Osteoblast (primary cell): ENCODE measurements at regions not wholly inside any gene's neighbourhood (a gene's known extent, or its start where the extent isn't known, plus 50 kb on each side); places are given as distances from the start of the nearest gene placed in this dataset.

Experiments
- DNase-seq: peaks from one replicate; pipeline ENCODE4 v3.0.0; 2011; ENCODE audit warnings: low spot score, mixed read lengths; ENCODE audit not compliant: insufficient read length; ENCODE audit errors: missing footprints
- H2AFZ ChIP-seq: 2 replicates; pipeline ENCODE4 v1.6.0; 2011; ENCODE audit warnings: mild to moderate bottlenecking, low read length
- H3K27ac ChIP-seq: 2 replicates; pipeline ENCODE4 v1.5.1; 2011; ENCODE audit warnings: mild to moderate bottlenecking, low read depth, low read length, moderate library complexity
- H3K27me3 ChIP-seq: 2 replicates; pipeline ENCODE4 v1.6.0; 2012; ENCODE audit warnings: mild to moderate bottlenecking, control low read depth, inconsistent platforms, low read length, moderate library complexity; ENCODE audit not compliant: insufficient read depth
- H3K36me3 ChIP-seq: 2 replicates; pipeline ENCODE4 v1.5.1; 2011; ENCODE audit warnings: mild to moderate bottlenecking, low read length, control low read depth, moderate library complexity; ENCODE audit not compliant: insufficient read depth
- H3K4me1 ChIP-seq: 2 replicates; pipeline ENCODE4 v1.5.1; 2011; ENCODE audit warnings: mild to moderate bottlenecking, low read length, control low read depth, moderate library complexity; ENCODE audit not compliant: insufficient read depth
- H3K4me2 ChIP-seq: 2 replicates; pipeline ENCODE4 v1.6.0; 2011; ENCODE audit warnings: mild to moderate bottlenecking, low read length; ENCODE audit not compliant: insufficient read depth
- H3K4me3 ChIP-seq: fragments of 200-600 bp; sonication (generic); 3 replicates; pipeline ENCODE4 v1.5.1; 2012; ENCODE audit warnings: mild to moderate bottlenecking, low read length, inconsistent platforms; ENCODE audit not compliant: insufficient read depth
- H3K79me2 ChIP-seq: 2 replicates; pipeline ENCODE4 v1.6.0; 2012; ENCODE audit warnings: mild to moderate bottlenecking, low read length, control low read depth, inconsistent platforms; ENCODE audit not compliant: insufficient read depth
- H3K9me3 ChIP-seq: 2 replicates; pipeline ENCODE4 v1.5.1; 2011; ENCODE audit warnings: low read depth, low read length, control low read depth
- H4K20me1 ChIP-seq: 2 replicates; pipeline ENCODE4 v1.6.0; 2012; ENCODE audit warnings: mild to moderate bottlenecking, low read length, control low read depth; ENCODE audit not compliant: insufficient read depth
- TF ChIP-seq, protein P1 (sequence below): IDR thresholded peaks from 2 replicates; pipeline ENCODE4 v1.5.1; 2011; ENCODE audit warnings: mild to moderate bottlenecking, low read depth, low read length, moderate library complexity; ENCODE audit errors: extremely low read depth

GRCh38 chr18:30766053-30766452, 276.5 kb downstream of the DSC3 start:
- Histone ChIP-seq H3K4me2 (no peak overlapping the region), H3K79me2 (no peaks in the 10 kb centered on the region), H3K27ac (no peak overlapping the region), H3K4me3 (no peak overlapping the region), H3K27me3 (no peaks in the 10 kb centered on the region), H3K9me3 (no peaks in the 10 kb centered on the region), H2AFZ (no peak overlapping the region), H3K4me1 (no peaks in the 10 kb centered on the region), H3K36me3 (no peaks in the 10 kb centered on the region), H4K20me1 (no peaks in the 10 kb centered on the region)
- TF ChIP-seq, protein P1, sequence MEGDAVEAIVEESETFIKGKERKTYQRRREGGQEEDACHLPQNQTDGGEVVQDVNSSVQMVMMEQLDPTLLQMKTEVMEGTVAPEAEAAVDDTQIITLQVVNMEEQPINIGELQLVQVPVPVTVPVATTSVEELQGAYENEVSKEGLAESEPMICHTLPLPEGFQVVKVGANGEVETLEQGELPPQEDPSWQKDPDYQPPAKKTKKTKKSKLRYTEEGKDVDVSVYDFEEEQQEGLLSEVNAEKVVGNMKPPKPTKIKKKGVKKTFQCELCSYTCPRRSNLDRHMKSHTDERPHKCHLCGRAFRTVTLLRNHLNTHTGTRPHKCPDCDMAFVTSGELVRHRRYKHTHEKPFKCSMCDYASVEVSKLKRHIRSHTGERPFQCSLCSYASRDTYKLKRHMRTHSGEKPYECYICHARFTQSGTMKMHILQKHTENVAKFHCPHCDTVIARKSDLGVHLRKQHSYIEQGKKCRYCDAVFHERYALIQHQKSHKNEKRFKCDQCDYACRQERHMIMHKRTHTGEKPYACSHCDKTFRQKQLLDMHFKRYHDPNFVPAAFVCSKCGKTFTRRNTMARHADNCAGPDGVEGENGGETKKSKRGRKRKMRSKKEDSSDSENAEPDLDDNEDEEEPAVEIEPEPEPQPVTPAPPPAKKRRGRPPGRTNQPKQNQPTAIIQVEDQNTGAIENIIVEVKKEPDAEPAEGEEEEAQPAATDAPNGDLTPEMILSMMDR = no peak
- no peak for DNase-seq

- Histone ChIP-seq H3K27me3 (no peaks in the 10 kb centered on the region), H3K36me3 (no peaks in the 10 kb centered on the region), H3K79me2 (no peaks in the 10 kb centered on the region), H2AFZ (no peak overlapping the region), H3K27ac (no peak overlapping the region), H3K4me2 (no peak overlapping the region), H3K4me3 (no peak overlapping the region), H3K4me1 (no peaks in the 10 kb centered on the region), H3K9me3 (no peaks in the 10 kb centered on the region), H4K20me1 (no peaks in the 10 kb centered on the region)
- TF ChIP-seq, protein P1 = no peak
- DNase-seq = peak; percentile 2
These were observed 277.3 kb downstream of the DSC3 start for GRCh38 chr18:30765247-30765646.

DNA sequence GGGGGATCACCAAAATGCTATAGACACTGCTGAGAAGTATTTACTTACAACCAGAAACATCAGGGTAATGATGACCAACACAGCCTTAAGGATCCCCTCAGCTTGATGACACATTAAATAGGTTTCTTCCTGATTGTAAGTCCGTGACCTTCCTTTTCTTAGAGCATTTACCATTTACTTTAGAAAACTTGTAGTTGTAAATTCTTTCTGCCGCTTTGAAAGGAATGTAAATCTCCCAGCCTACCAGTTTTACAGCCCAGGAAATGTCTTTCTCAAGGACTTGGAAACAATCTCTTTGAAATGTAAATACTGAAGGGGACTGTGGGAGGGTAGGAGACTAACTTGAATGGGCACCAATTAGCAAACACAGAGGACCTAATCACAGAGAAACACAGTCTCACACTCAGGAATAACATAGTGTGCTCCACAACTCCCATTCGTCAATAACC, 278.6 kb downstream of the DSC3 start:
- Histone ChIP-seq H3K79me2 (no peaks in the 10 kb centered on the region), H4K20me1 (no peaks in the 10 kb centered on the region), H3K27ac (no peak overlapping the region), H3K36me3 (no peaks in the 10 kb centered on the region), H3K4me2 (no peak overlapping the region), H3K9me3 (no peaks in the 10 kb centered on the region), H2AFZ (no peak overlapping the region), H3K4me3 (no peak overlapping the region), H3K4me1 (no peaks in the 10 kb centered on the region), H3K27me3 (no peaks in the 10 kb centered on the region)
- TF ChIP-seq, protein P1 = no peak
- DNase-seq = no peak

DNA sequence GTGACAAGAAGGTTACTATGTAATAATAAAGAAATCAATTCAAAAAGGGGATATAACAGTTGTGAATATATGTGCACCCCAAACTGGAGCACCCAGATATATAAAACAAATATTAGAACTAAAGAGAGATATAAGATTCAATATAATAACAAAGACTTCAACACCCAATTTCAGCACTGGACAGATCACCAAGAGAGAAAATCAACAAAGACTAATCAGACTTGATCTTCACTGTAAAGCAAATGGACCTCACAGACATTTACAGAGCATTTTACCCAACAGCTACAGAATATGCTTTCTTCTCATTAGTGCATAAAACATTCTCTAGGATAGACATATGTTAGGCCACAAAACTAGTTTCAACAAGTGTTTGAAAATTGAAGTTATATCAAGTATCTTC, 287.7 kb downstream of the DSC3 start:
- Histone ChIP-seq H3K4me3 (no peak overlapping the region), H2AFZ (no peak overlapping the region), H3K4me1 (no peaks in the 10 kb centered on the region), H3K27ac (no peak overlapping the region), H4K20me1 (no peaks in the 10 kb centered on the region), H3K9me3 (peaks cover 7% of the 10 kb centered on the region), H3K27me3 (no peaks in the 10 kb centered on the region), H3K79me2 (no peaks in the 10 kb centered on the region), H3K36me3 (no peaks in the 10 kb centered on the region), H3K4me2 (no peak overlapping the region)
- TF ChIP-seq, protein P1 = no peak
- DNase-seq = no peak
